Kidney epithelial cell (primary cell): ENCODE measurements at regions not wholly inside any gene's neighbourhood (a gene's known extent, or its start where the extent isn't known, plus 50 kb on each side); places are given as distances from the start of the nearest gene placed in this dataset.

ENCODE experiments used
- DNase-seq: peaks from one replicate; pipeline ENCODE4 v3.0.0-alpha.2; 2010; ENCODE audit warnings: low read depth
- H3K27me3 ChIP-seq: 2 replicates; pipeline ENCODE4 v1.6.0; 2011; ENCODE audit warnings: low read length; ENCODE audit not compliant: control insufficient read depth, insufficient read depth
- H3K36me3 ChIP-seq: 2 replicates; pipeline ENCODE4 v1.5.1; 2011; ENCODE audit warnings: low read length; ENCODE audit not compliant: control insufficient read depth, insufficient read depth
- H3K4me3 ChIP-seq: 2 replicates; pipeline ENCODE4 v1.5.1; 2011; ENCODE audit warnings: low read depth, mild to moderate bottlenecking, control low read depth, low read length
- TF ChIP-seq, protein P1 (sequence below): IDR thresholded peaks from 2 replicates; pipeline ENCODE4 v1.5.1; 2011; ENCODE audit warnings: mild to moderate bottlenecking, moderate library complexity, low read length, control low read depth, inconsistent platforms; ENCODE audit not compliant: insufficient read depth, poor library complexity, severe bottlenecking

- TF ChIP-seq, protein P1, sequence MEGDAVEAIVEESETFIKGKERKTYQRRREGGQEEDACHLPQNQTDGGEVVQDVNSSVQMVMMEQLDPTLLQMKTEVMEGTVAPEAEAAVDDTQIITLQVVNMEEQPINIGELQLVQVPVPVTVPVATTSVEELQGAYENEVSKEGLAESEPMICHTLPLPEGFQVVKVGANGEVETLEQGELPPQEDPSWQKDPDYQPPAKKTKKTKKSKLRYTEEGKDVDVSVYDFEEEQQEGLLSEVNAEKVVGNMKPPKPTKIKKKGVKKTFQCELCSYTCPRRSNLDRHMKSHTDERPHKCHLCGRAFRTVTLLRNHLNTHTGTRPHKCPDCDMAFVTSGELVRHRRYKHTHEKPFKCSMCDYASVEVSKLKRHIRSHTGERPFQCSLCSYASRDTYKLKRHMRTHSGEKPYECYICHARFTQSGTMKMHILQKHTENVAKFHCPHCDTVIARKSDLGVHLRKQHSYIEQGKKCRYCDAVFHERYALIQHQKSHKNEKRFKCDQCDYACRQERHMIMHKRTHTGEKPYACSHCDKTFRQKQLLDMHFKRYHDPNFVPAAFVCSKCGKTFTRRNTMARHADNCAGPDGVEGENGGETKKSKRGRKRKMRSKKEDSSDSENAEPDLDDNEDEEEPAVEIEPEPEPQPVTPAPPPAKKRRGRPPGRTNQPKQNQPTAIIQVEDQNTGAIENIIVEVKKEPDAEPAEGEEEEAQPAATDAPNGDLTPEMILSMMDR: no peak
- DNase-seq: no peak
- Histone ChIP-seq H3K27me3 (no peaks in the 10 kb centered on the region), H3K36me3 (no peaks in the 10 kb centered on the region), H3K4me3 (no peak overlapping the region)
Measured at GRCh38 chr4:171266671-171267070, 546.5 kb upstream of the GALNTL6 start.

DNA sequence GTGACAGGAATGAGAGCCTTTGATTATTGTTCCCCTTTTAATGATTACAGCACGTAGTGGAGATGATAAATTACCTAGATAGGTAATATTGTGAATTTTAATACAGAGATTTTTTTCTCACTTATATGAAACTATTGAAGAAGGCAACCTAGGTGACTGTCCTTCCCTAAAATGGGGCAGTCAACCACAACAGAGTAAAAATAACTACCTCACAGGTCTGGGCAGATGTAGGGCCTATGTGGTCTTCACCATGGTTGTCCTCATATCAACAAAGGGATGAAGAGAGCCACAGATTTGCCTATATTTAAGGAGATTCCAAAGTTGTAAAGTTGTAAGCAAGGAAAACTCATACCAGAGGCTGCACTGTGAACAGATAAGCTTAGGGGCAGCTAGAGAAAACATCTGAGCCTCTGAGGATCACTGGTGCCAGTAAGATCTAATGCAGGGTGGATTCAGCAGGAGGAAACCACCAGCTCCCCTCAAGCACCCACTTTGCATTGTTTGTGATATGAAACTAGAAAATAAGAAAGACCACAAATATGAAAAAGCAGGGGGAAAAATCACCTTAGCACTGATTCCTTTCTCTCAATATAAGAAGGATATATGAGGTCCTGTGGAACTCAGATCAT, 547.9 kb upstream of the GALNTL6 start:
- Histone ChIP-seq H3K27me3 (no peaks in the 10 kb centered on the region), H3K36me3 (no peaks in the 10 kb centered on the region), H3K4me3 (no peak overlapping the region)
- TF ChIP-seq, protein P1: no peak
- DNase-seq: no peak

GRCh38 chr4:171256223-171256622, 557.0 kb upstream of the GALNTL6 start:
- no peaks in the 10 kb centered on the region for H3K27me3 ChIP-seq
- DNase-seq: no peak
- H3K4me3 ChIP-seq: no peak overlapping the region
- no peaks in the 10 kb centered on the region for H3K36me3 ChIP-seq
- TF ChIP-seq, protein P1: no peak

DNA sequence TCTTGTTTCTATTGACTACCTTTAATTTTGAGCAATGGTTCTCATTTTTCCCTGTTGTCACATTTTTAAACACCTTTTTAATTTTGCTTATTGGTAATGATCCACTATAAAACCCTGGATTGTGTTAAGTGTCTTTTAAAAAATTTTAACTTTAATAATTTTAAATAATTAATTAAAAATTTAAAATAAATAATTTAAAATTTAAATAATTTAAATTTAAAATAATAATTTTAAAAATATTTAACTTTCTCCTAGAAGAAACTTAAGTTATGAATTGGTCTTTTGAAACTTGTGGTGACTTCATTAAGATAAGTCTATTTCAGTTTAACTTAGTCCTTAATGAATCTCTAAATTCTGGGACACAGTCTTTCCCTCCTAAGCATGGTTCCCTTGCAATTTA, 566.3 kb upstream of the GALNTL6 start:
- Histone ChIP-seq H3K4me3 (no peak overlapping the region), H3K27me3 (no peaks in the 10 kb centered on the region), H3K36me3 (no peaks in the 10 kb centered on the region)
- TF ChIP-seq, protein P1: no peak
- no peak for DNase-seq

DNA sequence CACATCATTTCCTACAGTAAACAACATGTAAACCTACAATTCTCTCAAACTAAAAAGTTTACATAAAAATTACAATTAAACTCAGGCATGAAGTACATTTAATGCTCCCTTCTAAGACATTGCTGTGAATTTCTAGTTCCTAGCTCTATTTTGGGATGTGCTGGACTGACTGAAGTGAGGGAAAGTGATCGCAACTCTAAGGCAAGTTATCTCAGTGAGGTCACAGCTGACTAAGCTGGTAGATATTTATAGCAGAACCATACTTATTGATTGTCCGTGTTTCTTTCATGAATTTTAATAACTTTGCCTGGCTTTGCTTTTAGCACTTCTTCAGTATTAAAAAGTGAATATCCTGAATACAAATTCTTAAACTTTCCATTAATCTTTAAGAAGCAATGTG, 570.4 kb upstream of the GALNTL6 start:
- TF ChIP-seq, protein P1: no peak
- H3K36me3 ChIP-seq: no peaks in the 10 kb centered on the region
- no peak for DNase-seq
- no peaks in the 10 kb centered on the region for H3K27me3 ChIP-seq
- H3K4me3 ChIP-seq: no peak overlapping the region

DNA sequence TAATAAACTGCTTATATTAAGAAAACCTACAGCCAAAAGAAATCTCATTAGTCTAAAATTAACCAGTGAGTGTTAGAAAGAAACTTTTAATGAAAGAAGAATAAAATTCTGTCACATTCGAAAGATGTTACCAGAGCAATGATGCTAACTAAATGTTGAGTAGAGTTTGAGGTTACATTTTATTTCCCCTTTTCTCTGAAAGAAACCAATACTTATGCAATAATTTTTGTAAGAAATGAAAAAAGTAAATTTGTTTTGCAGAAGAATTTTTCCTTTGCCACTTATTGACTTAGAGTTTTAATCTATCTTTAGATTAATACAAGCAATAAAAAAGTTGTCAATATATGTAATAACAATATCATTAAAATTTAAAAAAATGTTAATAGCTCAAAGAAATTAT, 574.0 kb upstream of the GALNTL6 start:
- H3K4me3 ChIP-seq: no peak overlapping the region
- TF ChIP-seq, protein P1: no peak
- H3K27me3 ChIP-seq: no peaks in the 10 kb centered on the region
- H3K36me3 ChIP-seq: no peaks in the 10 kb centered on the region
- DNase-seq: no peak
